Fibroblast of villous mesenchyme (primary cell): ENCODE measurements at regions not wholly inside any gene's neighbourhood (a gene's known extent, or its start where the extent isn't known, plus 50 kb on each side); places are given as distances from the start of the nearest gene placed in this dataset.

Source experiments
- DNase-seq: peaks from one replicate; pipeline ENCODE4 v3.0.0-alpha.2; 2010; ENCODE audit warnings: low read depth
- H3K4me3 ChIP-seq: 2 replicates; pipeline ENCODE4 v1.5.1; 2011; ENCODE audit warnings: low read depth, mild to moderate bottlenecking, low read length
- TF ChIP-seq, protein P1 (sequence below): IDR thresholded peaks from 2 replicates; pipeline ENCODE4 v1.5.1; 2012; ENCODE audit warnings: low read depth, mild to moderate bottlenecking, low read length; ENCODE audit not compliant: insufficient read depth

DNA sequence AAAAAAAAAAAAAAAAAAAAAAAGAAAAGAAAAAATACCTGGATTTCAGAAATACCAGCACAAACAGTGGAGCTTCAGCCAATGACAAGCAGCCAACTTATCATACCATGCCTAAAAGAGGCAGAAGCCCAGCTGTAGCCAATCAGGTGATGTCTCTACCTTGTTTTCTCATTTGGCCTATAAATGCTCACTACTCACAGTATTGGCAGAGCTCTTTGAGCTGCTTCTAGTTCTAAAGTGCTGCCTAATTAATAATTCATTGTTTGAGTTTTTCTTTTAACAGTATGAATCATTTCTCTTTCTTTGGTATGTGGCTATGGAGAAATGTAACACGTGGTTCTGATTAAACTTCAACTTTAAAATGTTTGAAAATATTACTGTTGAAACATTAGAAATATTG lies 188.8 kb upstream of the TECRL start:
- TF ChIP-seq, protein P1, sequence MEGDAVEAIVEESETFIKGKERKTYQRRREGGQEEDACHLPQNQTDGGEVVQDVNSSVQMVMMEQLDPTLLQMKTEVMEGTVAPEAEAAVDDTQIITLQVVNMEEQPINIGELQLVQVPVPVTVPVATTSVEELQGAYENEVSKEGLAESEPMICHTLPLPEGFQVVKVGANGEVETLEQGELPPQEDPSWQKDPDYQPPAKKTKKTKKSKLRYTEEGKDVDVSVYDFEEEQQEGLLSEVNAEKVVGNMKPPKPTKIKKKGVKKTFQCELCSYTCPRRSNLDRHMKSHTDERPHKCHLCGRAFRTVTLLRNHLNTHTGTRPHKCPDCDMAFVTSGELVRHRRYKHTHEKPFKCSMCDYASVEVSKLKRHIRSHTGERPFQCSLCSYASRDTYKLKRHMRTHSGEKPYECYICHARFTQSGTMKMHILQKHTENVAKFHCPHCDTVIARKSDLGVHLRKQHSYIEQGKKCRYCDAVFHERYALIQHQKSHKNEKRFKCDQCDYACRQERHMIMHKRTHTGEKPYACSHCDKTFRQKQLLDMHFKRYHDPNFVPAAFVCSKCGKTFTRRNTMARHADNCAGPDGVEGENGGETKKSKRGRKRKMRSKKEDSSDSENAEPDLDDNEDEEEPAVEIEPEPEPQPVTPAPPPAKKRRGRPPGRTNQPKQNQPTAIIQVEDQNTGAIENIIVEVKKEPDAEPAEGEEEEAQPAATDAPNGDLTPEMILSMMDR = no peak
- DNase-seq = no peak
- no peak overlapping the region for H3K4me3 ChIP-seq

DNA sequence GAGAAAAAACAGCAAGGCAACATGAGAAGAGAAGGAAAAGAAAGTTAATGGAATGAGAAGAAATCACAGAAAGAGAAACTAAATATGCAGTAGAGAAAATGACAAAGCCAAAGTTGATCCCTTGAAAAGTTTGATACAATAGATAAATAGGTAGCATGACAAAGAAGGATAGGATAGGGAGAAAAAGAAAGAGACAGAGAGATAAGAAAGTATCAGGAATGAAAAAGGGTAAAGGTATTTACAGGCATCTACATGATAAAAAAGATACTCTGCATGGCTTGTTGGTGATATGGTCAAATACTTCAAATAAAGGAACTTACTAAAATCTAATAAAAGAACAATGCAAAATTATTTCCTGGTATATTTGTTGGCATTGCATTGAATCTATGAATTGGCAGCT lies 185.5 kb upstream of the TECRL start:
- no peak for DNase-seq
- H3K4me3 ChIP-seq = no peak overlapping the region
- TF ChIP-seq, protein P1 = no peak

DNA sequence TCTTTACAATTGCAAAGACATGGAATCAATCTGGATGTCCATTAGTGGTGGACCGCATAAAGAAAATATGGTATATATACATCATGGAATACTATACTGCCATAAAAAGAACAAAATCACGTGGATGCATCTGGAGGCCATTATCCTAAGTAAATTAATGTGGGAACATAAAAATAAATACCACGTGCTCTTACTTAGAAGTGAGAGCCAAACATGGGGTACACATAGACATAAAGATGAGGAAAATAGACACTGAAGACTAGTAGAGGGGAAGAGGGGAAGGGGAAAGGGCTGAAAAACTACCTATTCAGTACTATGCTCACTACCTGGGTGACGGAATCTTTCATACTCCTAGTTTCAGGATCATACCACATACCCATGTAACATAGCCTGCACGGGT lies 179.3 kb upstream of the TECRL start:
- TF ChIP-seq, protein P1 = no peak
- no peak for DNase-seq
- no peak overlapping the region for H3K4me3 ChIP-seq

DNA sequence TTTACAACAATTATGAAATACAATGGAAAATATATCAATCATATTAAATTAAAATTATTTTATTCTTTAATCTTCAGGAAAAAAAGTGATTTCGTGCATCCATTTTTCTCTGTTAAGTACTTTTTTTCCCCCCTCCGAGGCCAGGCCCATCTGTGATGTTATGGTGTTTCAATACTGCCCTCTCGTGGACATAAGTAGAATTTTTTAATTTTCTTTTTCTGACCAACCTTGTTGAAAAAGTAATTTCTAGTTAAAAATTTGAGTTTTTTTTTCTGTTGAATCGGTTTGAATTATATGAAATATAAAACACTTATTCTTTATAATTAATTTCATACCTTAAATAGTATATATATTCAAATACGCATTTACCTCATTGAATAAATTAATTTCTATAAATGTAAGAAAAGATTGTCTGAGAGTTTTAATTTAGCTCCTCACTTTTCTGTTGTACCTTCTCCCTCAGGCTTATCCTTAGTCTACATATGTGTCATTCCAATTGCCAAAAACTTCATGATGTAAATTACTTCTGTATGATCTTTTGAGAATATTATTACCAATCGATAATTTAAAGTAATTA lies 175.8 kb upstream of the TECRL start:
- TF ChIP-seq, protein P1 = peak; percentile 51
- no peak overlapping the region for H3K4me3 ChIP-seq
- peak; percentile 15 for DNase-seq

DNA sequence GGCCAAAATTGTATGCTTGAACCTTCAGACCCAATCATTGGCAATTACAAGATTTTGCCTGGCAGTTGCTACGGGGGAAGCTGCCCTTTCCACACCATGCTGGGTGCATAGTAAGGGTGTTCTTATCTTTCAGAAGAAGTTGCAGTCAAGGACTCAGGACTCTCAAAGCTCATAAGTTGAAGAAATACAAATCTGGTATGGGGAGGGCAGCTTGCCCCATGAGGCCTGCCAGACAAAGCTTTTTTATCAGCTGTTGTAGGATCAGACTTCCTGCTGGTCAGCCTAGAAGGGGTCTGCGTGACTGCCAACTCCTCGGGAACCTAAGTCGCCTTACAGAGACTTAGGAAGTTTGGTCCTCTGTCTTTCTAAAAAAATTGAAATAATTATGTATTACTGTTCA lies 174.9 kb upstream of the TECRL start:
- H3K4me3 ChIP-seq = no peak overlapping the region
- DNase-seq = no peak
- TF ChIP-seq, protein P1 = no peak

DNA sequence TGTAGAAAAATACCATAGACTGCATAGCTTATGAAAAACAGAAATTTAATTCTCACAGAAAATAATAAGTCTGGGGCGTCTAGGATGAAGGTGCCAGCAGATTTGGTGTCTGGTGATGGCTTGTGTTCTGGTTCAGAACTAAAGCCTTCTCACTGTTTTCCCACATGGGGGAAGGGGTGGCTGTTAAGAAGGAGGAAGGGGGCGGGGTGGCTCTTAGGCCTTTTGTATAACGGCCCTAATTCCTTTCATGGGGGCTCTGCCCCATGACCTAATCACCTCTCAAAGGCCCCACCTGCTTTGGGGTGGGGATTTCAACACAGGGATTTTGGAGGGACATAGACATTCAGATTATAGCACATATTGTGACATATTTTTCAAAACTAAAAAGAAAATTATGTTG lies 173.2 kb upstream of the TECRL start:
- no peak for DNase-seq
- TF ChIP-seq, protein P1 = no peak
- no peak overlapping the region for H3K4me3 ChIP-seq

DNA sequence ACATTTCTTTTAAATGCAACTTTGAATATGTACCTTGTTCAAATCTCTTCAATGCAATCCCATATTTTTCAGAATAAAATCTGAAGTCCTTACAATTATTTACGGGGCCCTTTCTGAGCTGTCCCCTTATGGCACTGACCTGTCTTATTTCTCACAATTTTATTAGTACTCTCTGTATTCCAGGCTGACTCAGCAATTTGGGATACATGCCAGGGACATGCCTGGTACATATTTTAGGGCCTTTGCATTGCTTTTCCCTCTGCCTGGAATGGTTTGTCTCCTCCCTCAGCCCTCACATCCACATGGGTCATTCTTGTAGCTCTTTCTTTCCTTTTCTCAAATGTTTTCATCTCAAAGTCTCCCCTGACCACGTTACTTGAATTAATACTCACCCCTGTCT lies 172.2 kb upstream of the TECRL start:
- no peak for DNase-seq
- H3K4me3 ChIP-seq = no peak overlapping the region
- TF ChIP-seq, protein P1 = no peak
